SK-N-SH (cell line): ENCODE measurements at regions not wholly inside any gene's neighbourhood (a gene's known extent, or its start where the extent isn't known, plus 50 kb on each side); places are given as distances from the start of the nearest gene placed in this dataset.
"Not testable (repeated sequence)": the region's sequence is repeated elsewhere in the genome, so short reads cannot be mapped to it uniquely, and the experiment has no call there.

ENCODE experiments used
- CTCF ChIA-PET: fragments of 300-600, 350-600 bp; formaldehyde crosslinking; extraction: SDS; loops from one replicate; lab custom pipeline; 2021; lab: Yijun Ruan, JAX
- POLR2A ChIA-PET: fragments of 350-600 bp; sonication (Branson Sonifier 250); formaldehyde crosslinking; extraction: SDS; loops from one replicate; lab custom pipeline; 2020; ENCODE audit warnings: antibody characterized with exemption, inconsistent platforms; lab: Yijun Ruan, JAX
- DNase-seq: peaks from one replicate; pipeline ENCODE4 v3.0.0; 2012
- H2AFZ ChIP-seq: fragments of 200-600 bp; sonication (generic); 2 replicates; pipeline ENCODE4 v1.8.1; 2016; ENCODE audit warnings: antibody characterized with exemption, mild to moderate bottlenecking, low read depth
- H3F3A ChIP-seq: fragments of 200-600 bp; sonication (generic); replicated peaks from 2 replicates; pipeline ENCODE3; 2016; ENCODE audit warnings: antibody characterized with exemption, mild to moderate bottlenecking; ENCODE audit not compliant: insufficient read depth
- H3K27ac ChIP-seq, 2 experiments: fragments of 200-500 bp in 1 of 2; fragments of 200-600 bp in 1 of 2; sonication (Bioruptor generic) in 1 of 2; sonication (generic), shearing (Covaris generic) in 1 of 2; 2 replicates each; pipeline versions ENCODE4 v1.5.1 to v1.6.1; 2014 to 2016; ENCODE audit warnings: low read depth in 2 of 2, inconsistent platforms in 1 of 2, low read length in 1 of 2, mild to moderate bottlenecking in 1 of 2, mixed read lengths in 1 of 2
- H3K27me3 ChIP-seq: fragments of 200-600 bp; sonication (generic), shearing (Covaris generic); 2 replicates; pipeline ENCODE4 v1.6.1; 2016; ENCODE audit warnings: mixed run types; ENCODE audit not compliant: insufficient read depth
- H3K36me3 ChIP-seq, 2 experiments: fragments of 200-500 bp in 1 of 2; fragments of 200-600 bp in 1 of 2; sonication (Bioruptor generic) in 1 of 2; sonication (generic) in 1 of 2; replicated peaks in 1 of 2; 2 replicates each; pipeline versions ENCODE3 to v1.5.1; 2014 to 2016; ENCODE audit warnings: low read length in 1 of 2, mild to moderate bottlenecking in 1 of 2; ENCODE audit not compliant: insufficient read depth in 2 of 2, control insufficient read depth in 1 of 2
- H3K4me1 ChIP-seq, 2 experiments: fragments of 200-500 bp in 1 of 2; fragments of 200-600 bp in 1 of 2; sonication (Bioruptor generic) in 1 of 2; sonication (generic), shearing (Covaris generic) in 1 of 2; 2 replicates each; pipeline versions ENCODE4 v1.5.1 to v1.6.1; 2014 to 2016; ENCODE audit warnings: low read depth in 1 of 2, low read length in 1 of 2, mixed run types in 1 of 2; ENCODE audit not compliant: insufficient read depth in 2 of 2, control insufficient read depth in 1 of 2
- H3K4me2 ChIP-seq: fragments of 200-600 bp; sonication (generic), shearing (Covaris generic); 2 replicates; pipeline ENCODE4 v1.6.1; 2017; ENCODE audit warnings: mixed run types
- H3K4me3 ChIP-seq, 2 experiments: fragments of 200-500 bp in 1 of 2; fragments of 200-600 bp in 1 of 2; sonication (Bioruptor generic) in 1 of 2; sonication (generic), shearing (Covaris generic) in 1 of 2; 2 replicates each; pipeline versions ENCODE4 v1.5.1 to v1.8.1; 2014 to 2016; ENCODE audit warnings: low read depth in 2 of 2, inconsistent platforms in 1 of 2, low read length in 1 of 2, mild to moderate bottlenecking in 1 of 2, mixed read lengths in 1 of 2, moderate library complexity in 1 of 2
- H3K79me2 ChIP-seq: fragments of 200-600 bp; sonication (generic); 2 replicates; pipeline ENCODE4 v1.8.1; 2017; ENCODE audit warnings: mild to moderate bottlenecking; ENCODE audit not compliant: insufficient read depth
- H3K9ac ChIP-seq: fragments of 200-600 bp; sonication (generic); 2 replicates; pipeline ENCODE4 v1.6.1; 2017; ENCODE audit warnings: mixed run types
- H3K9me2 ChIP-seq: fragments of 200-600 bp; sonication (generic); 2 replicates; pipeline ENCODE4 v1.6.1; 2017; ENCODE audit warnings: mixed run types
- H3K9me3 ChIP-seq: fragments of 200-600 bp; sonication (generic); 2 replicates; pipeline ENCODE4 v1.6.1; 2017; ENCODE audit warnings: mixed run types, mild to moderate bottlenecking, moderate library complexity
- H4K20me1 ChIP-seq: fragments of 200-600 bp; sonication (generic); 2 replicates; pipeline ENCODE4 v1.6.1; 2017; ENCODE audit warnings: mild to moderate bottlenecking, mixed run types; ENCODE audit not compliant: insufficient read depth
- EP300 ChIP-seq, 2 experiments: IDR thresholded peaks; 2 replicates each; pipeline versions ENCODE4 v1.4.0 to v1.6.1; 2012; ENCODE audit warnings: borderline replicate concordance in 1 of 2, low read depth in 1 of 2, low read length in 1 of 2
- FOXJ3 ChIP-seq: sonication (generic); formaldehyde crosslinking; IDR thresholded peaks from 2 replicates; pipeline ENCODE4 v1.5.1; 2020; ENCODE audit warnings: mild to moderate bottlenecking, missing genetic modification reagents
- FOXM1 ChIP-seq: IDR thresholded peaks from 2 replicates; pipeline ENCODE4 v1.4.0; 2012; ENCODE audit warnings: low read depth, mild to moderate bottlenecking
- NRF1 ChIP-seq: IDR thresholded peaks from 2 replicates; pipeline ENCODE4 v1.6.1; 2012; ENCODE audit warnings: low read depth, mild to moderate bottlenecking, low read length
- RAD21 ChIP-seq: IDR thresholded peaks from 2 replicates; pipeline ENCODE4 v1.6.1; 2012; ENCODE audit warnings: mild to moderate bottlenecking, low read length
- RCOR1 ChIP-seq: fragments of 150-350 bp; IDR thresholded peaks from 2 replicates; pipeline ENCODE4 v1.6.1; 2017; ENCODE audit warnings: antibody characterized with exemption, low read length
- RXRA ChIP-seq: IDR thresholded peaks from 2 replicates; pipeline ENCODE4 v1.4.0; 2012; ENCODE audit warnings: low read depth, mild to moderate bottlenecking, borderline replicate concordance
- SIN3A ChIP-seq: IDR thresholded peaks from 2 replicates; pipeline ENCODE4 v1.6.1; 2012; ENCODE audit warnings: low read depth, mild to moderate bottlenecking, low read length, moderate library complexity, borderline replicate concordance
- SMC3 ChIP-seq: IDR thresholded peaks from 2 replicates; pipeline ENCODE4 v1.6.1; 2012; ENCODE audit warnings: low read depth, low read length, improper control_type of control experiment
- TAF1 ChIP-seq: IDR thresholded peaks from 2 replicates; pipeline ENCODE4 v1.6.1; 2012; ENCODE audit warnings: low read depth, mild to moderate bottlenecking, low read length, moderate library complexity, borderline replicate concordance
- YY1 ChIP-seq: IDR thresholded peaks from 2 replicates; pipeline ENCODE4 v1.4.0; 2012; ENCODE audit warnings: low read depth, mild to moderate bottlenecking
- WGBS: methylation state at CpG from one replicate; pipeline ENCODE4 v1.1.6; 2017; ENCODE audit warnings: low lambda C conversion rate; 5-methylcytosine and 5-hydroxymethylcytosine counted together
- TF ChIP-seq, protein P1 (sequence below): fragments of 150-350 bp; IDR thresholded peaks from 2 replicates; pipeline ENCODE4 v1.6.1; 2016; ENCODE audit warnings: mild to moderate bottlenecking, low read depth, low read length
- TF ChIP-seq, protein P2 (sequence below): IDR thresholded peaks from 2 replicates; pipeline ENCODE4 v1.4.0; 2012; ENCODE audit warnings: low read depth, borderline replicate concordance

DNA sequence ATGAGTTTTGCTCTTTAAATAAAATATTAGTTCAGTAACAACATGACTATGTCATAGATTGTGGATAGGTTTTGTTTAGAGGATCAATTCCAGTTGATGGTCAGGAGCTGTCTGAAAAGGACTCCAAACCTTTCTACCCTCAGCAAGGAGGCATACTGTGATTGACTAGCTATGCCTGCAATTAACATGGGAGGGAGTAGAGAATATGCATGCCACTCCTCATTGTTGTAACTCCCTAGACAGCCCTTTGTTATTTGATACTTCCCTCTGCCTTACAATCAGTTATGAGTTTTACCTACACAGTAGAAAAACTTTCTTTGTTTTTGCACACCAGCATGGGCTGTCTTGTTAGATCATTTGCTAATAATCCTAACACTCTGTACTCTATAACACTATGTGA is 1418.5 kb downstream of the KHDRBS2 start:
- DNase-seq = no peak
- no peak overlapping the region for H3K9ac ChIP-seq
- no peaks in the 10 kb centered on the region for H3K27me3 ChIP-seq
- no peak overlapping the region for H3K4me2 ChIP-seq
- ChIA-PET CTCF (no interaction called here), POLR2A (no interaction called here)
- no peaks in the 10 kb centered on the region for H4K20me1 ChIP-seq
- no peaks in the 10 kb centered on the region for H3K9me3 ChIP-seq
- H3K79me2 ChIP-seq = no peaks in the 10 kb centered on the region
- H3K9me2 ChIP-seq = no peaks in the 10 kb centered on the region
- H3K4me3 ChIP-seq = no peak overlapping the region
- no peak overlapping the region for H2AFZ ChIP-seq
- no peaks in the 10 kb centered on the region for H3F3A ChIP-seq
- H3K27ac ChIP-seq = no peak overlapping the region
- H3K4me1 ChIP-seq = no peaks in the 10 kb centered on the region
- H3K36me3 ChIP-seq = no peaks in the 10 kb centered on the region
- no peak for TF ChIP-seq RCOR1
- TF ChIP-seq EP300 (IDR thresholded peaks at IDR 0.05; ENCODE audit: borderline replicate concordance in 1 of 2, low read depth in 1 of 2, low read length in 1 of 2) = no peak
- TF ChIP-seq TAF1 = no peak
- TF ChIP-seq SIN3A = no peak
- TF ChIP-seq, protein P1, sequence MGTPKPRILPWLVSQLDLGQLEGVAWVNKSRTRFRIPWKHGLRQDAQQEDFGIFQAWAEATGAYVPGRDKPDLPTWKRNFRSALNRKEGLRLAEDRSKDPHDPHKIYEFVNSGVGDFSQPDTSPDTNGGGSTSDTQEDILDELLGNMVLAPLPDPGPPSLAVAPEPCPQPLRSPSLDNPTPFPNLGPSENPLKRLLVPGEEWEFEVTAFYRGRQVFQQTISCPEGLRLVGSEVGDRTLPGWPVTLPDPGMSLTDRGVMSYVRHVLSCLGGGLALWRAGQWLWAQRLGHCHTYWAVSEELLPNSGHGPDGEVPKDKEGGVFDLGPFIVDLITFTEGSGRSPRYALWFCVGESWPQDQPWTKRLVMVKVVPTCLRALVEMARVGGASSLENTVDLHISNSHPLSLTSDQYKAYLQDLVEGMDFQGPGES = no peak
- TF ChIP-seq NRF1 = no peak
- no peak for TF ChIP-seq FOXM1
- TF ChIP-seq, protein P2, sequence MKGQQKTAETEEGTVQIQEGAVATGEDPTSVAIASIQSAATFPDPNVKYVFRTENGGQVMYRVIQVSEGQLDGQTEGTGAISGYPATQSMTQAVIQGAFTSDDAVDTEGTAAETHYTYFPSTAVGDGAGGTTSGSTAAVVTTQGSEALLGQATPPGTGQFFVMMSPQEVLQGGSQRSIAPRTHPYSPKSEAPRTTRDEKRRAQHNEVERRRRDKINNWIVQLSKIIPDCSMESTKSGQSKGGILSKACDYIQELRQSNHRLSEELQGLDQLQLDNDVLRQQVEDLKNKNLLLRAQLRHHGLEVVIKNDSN = no peak
- TF ChIP-seq FOXJ3 = no peak
- no peak for TF ChIP-seq RXRA
- TF ChIP-seq YY1 = no peak
- TF ChIP-seq RAD21 = no peak
- TF ChIP-seq SMC3 = no peak

DNA sequence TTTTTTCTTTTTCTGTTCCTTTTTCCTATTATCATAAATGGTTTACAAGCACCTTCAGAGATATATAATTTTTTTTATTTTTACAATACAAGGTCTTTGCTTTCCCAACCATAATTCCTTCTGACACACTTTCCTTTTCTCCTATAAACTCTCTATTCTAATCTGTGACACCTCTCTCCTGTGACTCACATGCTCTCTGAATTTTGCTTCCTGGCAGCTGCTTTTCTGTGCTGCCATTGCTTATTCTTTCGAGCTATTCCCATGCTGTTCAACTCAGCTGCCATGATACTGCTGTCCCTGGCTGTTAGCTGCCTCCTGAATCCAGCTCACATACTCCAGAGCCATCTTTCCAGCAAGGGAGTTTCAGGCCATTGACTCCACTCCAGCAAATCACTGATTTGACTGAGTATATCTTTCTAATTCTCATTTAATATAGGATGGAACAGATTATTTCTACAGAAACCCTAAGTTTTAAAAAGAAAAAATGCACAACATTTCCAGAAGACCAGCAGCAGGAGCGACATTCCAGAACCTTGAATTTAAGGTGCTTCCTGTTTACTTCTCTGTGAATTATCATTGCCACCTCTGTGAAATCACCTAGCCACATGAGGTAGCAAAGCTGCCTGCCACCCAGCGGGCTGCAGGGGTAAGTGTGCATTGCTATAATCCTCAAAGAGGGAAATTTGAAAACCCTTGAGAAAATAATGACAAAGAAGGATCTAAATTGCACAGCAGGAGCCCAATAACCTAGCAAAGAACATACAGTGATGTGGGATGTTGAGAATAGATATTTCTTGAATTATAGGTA is 1442.6 kb downstream of the KHDRBS2 start:
- CTCF ChIA-PET, H4K20me1 ChIP-seq, H3K27ac ChIP-seq, H2AFZ ChIP-seq, H3K4me2 ChIP-seq, H3K4me3 ChIP-seq, H3K79me2 ChIP-seq, POLR2A ChIA-PET, H3K36me3 ChIP-seq, H3F3A ChIP-seq, H3K27me3 ChIP-seq, H3K9ac ChIP-seq, DNase-seq, H3K4me1 ChIP-seq, H3K9me2 ChIP-seq, H3K9me3 ChIP-seq: not testable (repeated sequence)
- 1% methylated on average over 3 of the region's 3 CpGs for WGBS

DNA sequence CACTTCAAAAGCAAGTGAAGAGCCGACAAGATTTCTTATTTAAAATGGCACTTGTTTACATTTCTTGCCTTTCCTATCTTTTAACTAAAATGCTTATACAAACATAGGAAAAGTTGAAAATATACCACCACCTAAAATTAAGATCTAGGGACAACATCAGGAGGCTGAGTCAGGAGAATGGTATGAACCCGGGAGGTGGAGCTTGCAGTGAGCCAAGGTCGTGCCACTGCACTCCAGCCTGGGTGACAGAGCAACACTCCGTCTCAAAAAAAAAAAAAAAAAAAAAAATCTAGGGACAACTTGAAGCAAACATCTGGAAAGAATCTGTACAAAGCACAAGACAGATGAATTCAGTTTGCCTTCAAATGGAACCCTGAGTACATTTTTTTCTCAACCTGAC is 1455.3 kb downstream of the KHDRBS2 start:
- H3F3A ChIP-seq, H3K36me3 ChIP-seq, H2AFZ ChIP-seq, H3K9me2 ChIP-seq, H3K79me2 ChIP-seq, H3K9me3 ChIP-seq, H3K27ac ChIP-seq, DNase-seq, CTCF ChIA-PET, H4K20me1 ChIP-seq, H3K27me3 ChIP-seq, H3K4me1 ChIP-seq, H3K9ac ChIP-seq, H3K4me2 ChIP-seq, POLR2A ChIA-PET, H3K4me3 ChIP-seq: not testable (repeated sequence)
- 3% methylated on average over 4 of the region's 4 CpGs for WGBS

DNA sequence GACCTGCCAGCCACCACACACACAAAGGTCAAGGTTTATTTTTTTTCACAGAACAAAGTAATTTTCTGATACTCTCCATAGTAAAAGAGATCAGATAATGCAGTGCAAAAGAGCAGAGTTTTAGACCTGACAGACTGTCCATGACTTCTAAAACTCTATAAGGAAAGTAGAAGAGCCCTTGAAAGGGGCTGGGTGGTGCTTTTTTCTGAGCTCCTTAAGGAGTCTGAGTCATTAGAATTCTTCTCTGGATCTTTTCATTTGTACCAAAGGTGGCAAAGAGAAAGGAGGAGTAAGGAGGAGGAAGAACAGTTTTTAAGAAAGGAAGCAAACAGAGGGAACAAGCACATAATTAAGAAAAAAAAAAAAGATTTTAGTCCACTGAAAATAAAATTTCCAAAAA is 1463.4 kb downstream of the KHDRBS2 start:
- H3K4me1 ChIP-seq, H3K9me3 ChIP-seq, H3K4me2 ChIP-seq, POLR2A ChIA-PET, H3K27ac ChIP-seq, CTCF ChIA-PET, H3K4me3 ChIP-seq, H3K9ac ChIP-seq, DNase-seq, H3K27me3 ChIP-seq, H3K9me2 ChIP-seq, H2AFZ ChIP-seq, H3K79me2 ChIP-seq, H4K20me1 ChIP-seq, H3K36me3 ChIP-seq, H3F3A ChIP-seq: not testable (repeated sequence)
